HG03280 (cell line): ENCODE measurements at regions not wholly inside any gene's neighbourhood (a gene's known extent, or its start where the extent isn't known, plus 50 kb on each side); places are given as distances from the start of the nearest gene placed in this dataset.
A peak's percentile ranks its signal among the peaks of the same experiment; 100 is the strongest.
"Not testable (repeated sequence)": the region's sequence is repeated elsewhere in the genome, so short reads cannot be mapped to it uniquely, and the experiment has no call there.

Experiments
- ATAC-seq: cut with Tn5 transposase; IDR thresholded peaks from one replicate; pipeline ENCODE4 v1.9.1; 2021; ENCODE audit warnings: mild to moderate bottlenecking, moderate library complexity; ENCODE audit not compliant: unreplicated experiment

- ATAC-seq = no peak
Observed at GRCh38 chr9:15372455-15372854, 50.2 kb upstream of the SNAPC3 start.

- no peak for ATAC-seq
Observed at GRCh38 chr9:15371448-15371845, 51.2 kb upstream of the SNAPC3 start.

GRCh38 chr9:15370466-15371447, 51.9 kb upstream of the SNAPC3 start:
- ATAC-seq = no peak

- ATAC-seq = no peak
Observed at GRCh38 chr9:15369871-15370270, 52.8 kb upstream of the SNAPC3 start.

GRCh38 chr9:15369238-15369637, 53.4 kb upstream of the SNAPC3 start:
- no peak for ATAC-seq

GRCh38 chr9:15364975-15365553, 57.6 kb upstream of the SNAPC3 start:
- ATAC-seq = not testable (repeated sequence)

- no peak for ATAC-seq
Observed at GRCh38 chr9:15361737-15362136, 54.7 kb upstream of the TTC39B start.

- ATAC-seq = peak; percentile 88
Observed at GRCh38 chr9:15357050-15357653, 50.1 kb upstream of the TTC39B start.
